ENCODE measurements at regions not wholly inside any gene's neighbourhood (a gene's known extent, or its start where the extent isn't known, plus 50 kb on each side); places are given as distances from the start of the nearest gene placed in this dataset.
"Not testable (repeated sequence)": the region's sequence is repeated elsewhere in the genome, so short reads cannot be mapped to it uniquely, and the experiment has no call there.

DNA sequence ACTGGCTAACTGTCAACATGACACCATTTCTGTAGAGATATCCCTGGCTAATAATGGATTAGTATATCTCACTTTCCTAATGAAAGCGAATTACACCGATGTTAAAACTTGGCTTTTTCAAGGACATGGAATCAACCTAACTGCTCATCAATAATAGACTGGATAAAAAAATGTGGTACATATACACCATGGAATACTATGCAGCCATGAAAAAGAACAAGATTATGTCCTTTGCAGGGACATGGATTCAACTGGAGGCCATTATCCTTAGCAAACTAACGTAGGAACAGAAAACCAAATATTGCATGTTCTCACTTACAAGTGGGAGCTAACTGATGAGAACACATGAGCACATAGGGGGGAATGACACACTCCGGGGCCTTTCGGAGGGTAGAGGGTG, 62.6 kb downstream of the ZIC1 start:
- DNase-seq (no peak), ATAC-seq (ENCODE audit: poor library complexity) (no peak)
- intact Hi-C loops (cut with DNase I) = no loop called here

DNA sequence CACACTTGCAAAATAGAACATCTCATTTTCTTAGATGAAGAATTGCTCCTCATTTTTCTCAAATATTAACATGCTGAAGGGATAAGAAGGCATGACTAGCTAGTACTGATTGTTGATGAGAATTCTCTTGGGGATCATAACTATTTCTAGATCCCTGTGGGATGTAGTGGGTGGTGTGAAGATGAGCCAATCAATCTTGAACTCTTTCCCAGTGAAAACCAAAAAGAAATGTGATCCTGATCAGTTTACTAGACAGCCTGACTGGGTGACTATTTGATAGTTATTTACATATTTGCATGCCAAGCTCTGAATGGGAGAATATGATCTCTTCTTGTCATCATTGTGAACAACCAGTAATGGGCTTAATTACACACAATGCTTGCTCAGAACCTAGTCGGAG, 63.7 kb downstream of the ZIC1 start:
- no peak for ATAC-seq (ENCODE audit: poor library complexity)
- no peak for DNase-seq
- intact Hi-C loops (cut with DNase I) = no loop called here

DNA sequence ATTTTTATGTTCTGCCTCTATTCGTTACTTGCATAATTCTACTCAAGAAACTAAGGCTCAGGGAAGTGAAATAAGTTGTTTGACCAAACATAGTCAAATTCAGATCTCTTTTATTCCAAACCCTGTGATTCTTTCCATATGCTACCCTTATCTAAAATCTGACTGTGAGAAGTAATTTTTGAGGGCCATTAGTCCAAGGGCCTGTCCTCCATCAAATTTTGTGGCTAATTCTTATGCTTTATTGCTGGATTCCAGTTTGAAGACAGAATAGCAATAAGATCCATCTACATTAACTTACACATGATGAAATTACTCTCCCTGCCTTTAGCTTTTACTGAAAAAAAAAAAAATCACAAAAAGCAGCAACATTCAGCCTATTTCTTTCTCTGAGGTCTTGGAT, 74.0 kb downstream of the ZIC1 start:
- ATAC-seq (ENCODE audit: poor library complexity) (no peak), DNase-seq (no peak)
- intact Hi-C loops (cut with DNase I) = no loop called here

DNA sequence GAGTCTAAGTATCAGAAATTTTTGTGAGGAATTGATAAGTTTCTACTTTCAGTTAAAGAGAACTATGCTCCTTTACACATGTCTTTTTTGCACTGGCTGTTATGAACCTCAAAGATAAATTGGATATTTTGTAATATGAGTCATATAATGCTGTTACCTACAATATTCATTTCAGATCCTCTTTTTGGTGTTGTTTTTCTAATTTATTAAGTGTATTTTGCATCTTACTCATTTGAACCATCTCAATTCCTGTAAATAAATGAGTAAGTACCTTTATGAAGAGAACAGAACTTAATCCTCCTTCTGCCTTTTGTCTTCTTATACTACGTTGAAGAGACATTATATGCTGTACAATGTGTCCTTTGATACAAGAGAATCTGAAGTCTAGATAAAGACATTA, 74.4 kb downstream of the ZIC1 start:
- no peak for ATAC-seq (ENCODE audit: poor library complexity)
- DNase-seq = no peak
- intact Hi-C loops (cut with DNase I) = no loop called here

DNA sequence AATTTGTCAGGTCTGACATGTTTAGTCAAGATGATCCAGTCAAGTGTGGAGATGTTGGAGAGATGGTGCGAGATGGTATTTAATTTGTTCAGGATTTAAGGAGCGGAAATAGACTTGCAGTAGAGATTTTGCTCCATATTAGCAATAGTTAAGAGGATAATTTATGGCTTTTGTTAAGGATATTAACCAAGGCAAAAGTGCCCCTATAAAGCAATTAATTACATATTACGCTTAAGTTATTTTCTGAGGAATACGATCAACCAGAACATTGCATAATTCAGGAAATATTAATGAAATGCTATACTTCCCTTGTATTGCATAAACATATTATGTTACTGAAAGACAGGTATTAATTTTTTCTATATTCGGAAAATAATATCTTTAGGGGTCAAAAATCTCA, 83.9 kb downstream of the ZIC1 start:
- intact Hi-C loops (cut with DNase I) = no loop called here
- ATAC-seq (ENCODE audit: poor library complexity) (no peak), DNase-seq (no peak)

DNA sequence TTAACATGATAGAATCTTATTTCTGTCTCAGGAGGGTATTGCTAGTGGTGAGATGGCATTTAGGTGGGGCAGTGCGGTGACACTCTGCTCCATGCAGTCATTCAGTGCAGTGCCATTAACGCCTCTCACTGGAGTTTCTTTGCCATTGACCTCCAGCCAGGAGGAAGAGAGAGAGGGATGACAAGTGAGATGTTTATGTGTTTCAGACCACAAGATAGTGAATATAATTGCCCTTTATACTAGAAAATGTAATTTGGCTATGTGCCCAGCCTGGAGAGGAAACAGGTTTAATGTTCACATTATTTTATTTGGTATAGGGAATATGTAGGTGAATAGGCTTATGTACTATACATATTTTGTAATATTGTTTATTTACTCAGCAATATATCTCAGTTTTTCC, 84.5 kb downstream of the ZIC1 start:
- intact Hi-C loops (cut with DNase I) = no loop called here

DNA sequence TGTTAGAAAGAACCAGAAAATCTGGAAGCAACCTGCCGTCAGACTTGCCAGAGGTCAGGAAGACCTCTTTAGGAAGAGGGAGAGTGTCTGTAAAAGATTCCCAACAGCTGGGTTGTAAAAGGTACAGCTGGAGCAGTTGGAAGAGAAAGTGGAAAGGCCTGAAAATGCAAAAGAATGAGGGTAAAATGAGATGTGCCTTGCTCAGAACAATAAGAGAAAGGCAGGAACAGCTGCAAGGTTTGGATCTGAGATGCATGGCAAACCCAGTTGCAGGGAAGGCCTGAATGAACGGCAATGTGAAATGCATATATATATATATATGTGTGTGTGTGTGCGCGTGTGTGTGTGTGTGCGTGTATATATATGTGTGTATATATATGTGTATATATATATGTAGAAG, 88.1 kb downstream of the ZIC1 start:
- ATAC-seq (ENCODE audit: poor library complexity) (no peak), DNase-seq (no peak)
- intact Hi-C loops (cut with DNase I) = no loop called here

More for the DNA sequence above, 84.5 kb downstream of the ZIC1 start:
- ATAC-seq (ENCODE audit: poor library complexity) (no peak), DNase-seq (no peak)

DNA sequence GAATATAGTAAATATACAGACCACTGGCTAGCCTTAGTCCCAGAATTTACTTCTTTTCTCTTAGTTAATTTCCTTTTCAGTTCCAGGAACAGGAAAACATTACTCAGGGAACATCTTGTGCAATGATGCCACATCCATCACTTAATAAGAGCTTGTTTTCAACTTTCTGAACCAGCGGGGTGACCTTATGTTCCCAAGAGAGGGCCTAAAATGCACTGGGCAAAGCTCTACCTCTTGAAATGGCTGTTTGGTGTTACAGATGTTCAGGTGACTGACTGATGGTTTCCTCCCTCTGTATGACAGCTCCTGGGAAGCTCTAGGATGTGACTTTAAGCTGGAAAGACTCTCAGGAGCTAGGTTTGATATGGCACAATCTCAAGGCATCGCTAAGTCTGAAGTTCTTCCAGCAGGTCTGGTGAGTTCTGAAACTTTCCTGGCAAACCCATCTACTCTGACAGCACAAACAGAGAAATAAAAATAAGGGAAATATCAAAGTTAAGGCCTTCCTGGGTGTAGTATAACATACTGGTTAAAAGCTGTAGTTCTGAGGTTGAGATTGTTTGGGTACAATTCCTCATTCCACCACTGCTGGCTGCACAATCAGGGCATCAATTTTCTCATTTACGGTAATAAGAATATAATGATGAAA, 98.6 kb downstream of the ZIC1 start:
- peak; percentile 86 for ATAC-seq (ENCODE audit: poor library complexity)

DNA sequence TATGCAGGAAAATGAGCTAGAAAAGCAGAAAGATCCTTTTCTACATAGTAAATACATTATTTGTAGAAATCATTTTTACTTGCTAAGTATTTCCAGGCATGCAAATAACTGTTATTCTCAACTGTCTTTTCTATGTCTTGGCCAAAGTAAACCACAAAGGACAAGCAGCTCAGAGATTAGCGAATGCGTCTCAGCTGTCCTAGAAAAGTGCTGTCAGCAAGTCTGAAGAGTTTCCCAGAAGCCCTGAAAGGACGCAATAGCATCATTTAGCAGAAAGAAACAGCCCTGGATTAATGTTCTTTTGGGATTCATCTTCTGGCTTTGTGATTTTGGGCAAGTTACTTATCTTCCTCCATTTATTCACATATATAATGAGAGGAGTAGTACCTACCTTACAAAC, 100.3 kb downstream of the ZIC1 start:
- DNase-seq = no peak
- intact Hi-C loops (cut with DNase I) = no loop called here
- peak; percentile 78 for ATAC-seq (ENCODE audit: poor library complexity)

More for the DNA sequence above, 98.6 kb downstream of the ZIC1 start:
- no peak for DNase-seq
- intact Hi-C loops (cut with DNase I) = no loop called here

DNA sequence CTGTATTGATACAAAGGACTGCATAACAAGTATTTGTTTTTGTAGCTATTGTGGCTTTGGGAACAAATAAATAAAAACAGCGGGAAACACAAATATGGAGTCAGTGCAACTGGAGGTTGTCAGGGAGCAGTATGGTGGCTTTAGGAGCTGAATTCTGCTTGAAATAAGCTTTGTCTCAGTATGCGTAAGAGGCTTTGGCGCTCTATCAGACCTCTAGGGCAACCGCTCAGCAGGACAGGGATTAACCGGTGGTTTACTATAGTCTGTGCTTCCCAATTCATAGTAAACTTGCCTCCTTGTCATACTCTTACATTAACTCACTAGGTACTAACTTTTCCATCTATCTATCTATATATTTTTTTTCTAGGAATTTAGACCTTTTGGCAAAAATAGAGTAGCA, 104.6 kb downstream of the ZIC1 start:
- no peak for DNase-seq
- ATAC-seq (ENCODE audit: poor library complexity) = no peak
- intact Hi-C loops (cut with DNase I) = no loop called here

DNA sequence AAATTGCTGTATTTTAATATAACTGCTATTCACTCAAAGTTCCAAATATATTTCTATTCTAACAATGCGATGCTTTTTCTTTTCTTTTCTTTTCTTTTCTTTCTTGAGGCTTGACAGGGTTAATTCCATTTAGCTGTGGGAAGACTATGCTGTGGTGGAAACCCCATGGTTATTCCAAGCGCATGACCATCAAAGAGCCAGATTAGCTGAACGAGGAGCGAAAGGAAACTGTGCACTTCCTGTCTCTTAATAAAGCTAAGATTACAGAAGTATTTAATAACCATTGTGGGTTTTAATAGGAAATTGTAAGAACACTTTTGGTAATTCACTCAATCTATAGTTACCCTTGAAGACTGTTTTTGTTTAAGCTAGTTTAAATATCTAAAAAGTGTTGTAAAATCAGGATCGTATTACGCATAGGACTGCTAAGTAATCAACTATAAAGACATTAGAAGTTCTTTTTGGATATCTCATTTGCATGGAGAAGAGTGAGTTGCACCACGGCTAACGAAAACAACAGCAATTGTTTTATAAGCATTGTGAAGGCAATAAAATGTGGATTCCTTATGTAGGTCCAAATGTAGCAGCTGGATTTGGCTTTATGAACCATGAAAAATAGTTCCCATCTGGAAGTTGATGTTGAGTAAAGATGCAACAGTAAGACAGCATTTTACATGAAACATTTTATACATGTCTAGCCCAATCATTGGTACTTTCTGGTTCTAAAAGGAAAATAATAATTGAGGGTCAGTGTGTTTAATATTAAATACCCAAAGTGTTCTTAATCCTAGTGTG, 105.4 kb downstream of the ZIC1 start:
- ATAC-seq (ENCODE audit: poor library complexity) = no peak
- DNase-seq = no peak
- intact Hi-C loops (cut with DNase I) = no loop called here

DNA sequence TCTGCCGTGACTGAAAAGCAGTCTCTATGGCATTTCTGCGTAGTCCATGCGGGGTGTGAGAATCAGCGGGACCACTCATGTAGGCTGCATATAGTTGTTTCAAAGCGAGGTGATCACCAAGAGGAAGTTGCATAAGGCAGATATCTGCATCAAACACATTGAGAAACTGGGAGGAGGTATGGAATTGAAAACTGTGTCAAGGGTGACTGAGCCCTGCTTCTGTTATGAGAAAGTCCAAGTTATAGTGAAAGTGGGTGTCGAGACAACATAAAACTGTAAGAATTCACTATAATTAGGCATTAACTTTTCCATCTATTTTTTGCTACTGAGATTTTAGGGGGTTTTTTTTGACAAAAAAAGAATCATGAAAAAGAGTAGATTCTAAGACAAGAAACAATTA, 109.3 kb downstream of the ZIC1 start:
- DNase-seq (no peak), ATAC-seq (ENCODE audit: poor library complexity) (no peak)
- intact Hi-C loops (cut with DNase I) = no loop called here

DNA sequence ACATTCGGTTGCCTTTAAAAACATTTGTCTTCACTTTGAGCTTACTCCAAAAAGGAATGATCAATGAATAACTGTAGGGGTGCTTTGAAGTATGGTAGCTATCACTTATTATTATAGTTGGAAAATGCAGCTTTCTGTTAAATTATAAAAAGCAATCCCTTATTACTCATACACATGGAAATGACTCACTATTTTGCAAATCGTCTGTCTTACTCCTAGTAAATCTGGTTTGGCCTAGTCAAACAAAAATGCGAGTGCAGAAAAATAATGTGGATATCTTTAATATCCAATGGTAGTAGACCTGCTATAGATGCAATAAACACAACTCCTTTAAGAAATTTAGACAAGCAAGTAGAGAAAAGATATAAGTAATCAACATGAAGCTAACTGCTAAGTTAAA, 112.5 kb downstream of the ZIC1 start:
- intact Hi-C loops (cut with DNase I) = no loop called here
- no peak for DNase-seq

DNA sequence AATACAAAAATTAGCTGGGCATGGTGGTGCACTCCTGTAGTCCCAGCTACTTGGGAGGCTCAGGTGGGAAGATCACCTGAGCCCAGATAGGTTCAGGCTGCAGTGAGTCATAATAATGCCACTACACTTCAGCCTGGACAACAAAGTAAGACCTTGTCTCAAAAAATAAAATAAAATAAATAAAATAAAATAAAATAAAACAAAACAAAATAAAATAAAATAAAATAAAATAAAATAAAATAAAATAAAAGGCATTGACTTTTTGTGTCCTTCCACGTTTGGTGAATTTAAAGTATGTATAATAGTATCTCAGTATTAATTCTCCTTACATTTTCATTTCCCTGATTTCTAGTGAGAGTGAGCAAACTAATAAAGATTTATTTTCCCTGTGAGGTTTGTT, 113.6 kb downstream of the ZIC1 start:
- intact Hi-C loops (cut with DNase I); ATAC-seq (ENCODE audit: poor library complexity); DNase-seq: not testable (repeated sequence)

More for the DNA sequence above, 112.5 kb downstream of the ZIC1 start:
- no peak for ATAC-seq (ENCODE audit: poor library complexity)

DNA sequence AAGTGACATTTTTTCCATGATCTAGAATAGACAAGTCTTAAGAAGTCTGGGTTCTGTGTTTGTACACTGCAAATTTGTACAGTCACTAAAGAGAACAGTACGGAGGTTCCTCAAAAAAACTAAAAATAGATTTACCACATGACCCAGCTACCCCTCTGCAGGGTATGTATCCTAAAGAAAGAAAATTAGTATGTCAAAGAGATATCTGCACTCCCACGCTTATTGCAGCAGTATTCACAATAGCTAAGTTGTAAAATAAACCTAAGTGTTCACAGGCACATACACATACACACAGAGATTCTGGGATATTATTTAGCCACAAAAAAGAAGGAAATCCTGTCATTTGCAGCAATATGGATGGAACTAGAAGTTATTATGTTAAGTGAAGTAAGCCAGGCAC, 120.4 kb downstream of the ZIC1 start:
- DNase-seq = no peak
- intact Hi-C loops (cut with DNase I) = no loop called here
- no peak for ATAC-seq (ENCODE audit: poor library complexity)

DNA sequence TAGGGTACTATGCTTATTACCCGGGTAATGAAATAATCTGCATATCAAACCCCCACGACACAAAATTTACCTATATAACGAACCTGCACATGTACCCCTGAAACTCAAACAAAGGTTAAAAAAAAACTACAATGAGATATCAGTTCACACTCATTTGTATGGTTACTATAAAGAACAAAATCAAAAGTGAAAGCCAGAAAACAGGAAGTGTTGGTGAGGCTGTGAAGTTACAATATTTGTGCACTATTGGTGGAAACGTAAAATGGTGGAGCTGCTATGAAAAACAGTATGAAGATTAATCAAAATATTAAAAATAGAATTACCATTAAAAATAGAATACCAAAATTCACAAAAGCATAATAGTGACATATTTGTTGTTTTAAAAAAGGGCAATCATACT, 128.9 kb downstream of the ZIC1 start:
- intact Hi-C loops (cut with DNase I) = no loop called here
- ATAC-seq (ENCODE audit: poor library complexity) (no peak), DNase-seq (no peak)

DNA sequence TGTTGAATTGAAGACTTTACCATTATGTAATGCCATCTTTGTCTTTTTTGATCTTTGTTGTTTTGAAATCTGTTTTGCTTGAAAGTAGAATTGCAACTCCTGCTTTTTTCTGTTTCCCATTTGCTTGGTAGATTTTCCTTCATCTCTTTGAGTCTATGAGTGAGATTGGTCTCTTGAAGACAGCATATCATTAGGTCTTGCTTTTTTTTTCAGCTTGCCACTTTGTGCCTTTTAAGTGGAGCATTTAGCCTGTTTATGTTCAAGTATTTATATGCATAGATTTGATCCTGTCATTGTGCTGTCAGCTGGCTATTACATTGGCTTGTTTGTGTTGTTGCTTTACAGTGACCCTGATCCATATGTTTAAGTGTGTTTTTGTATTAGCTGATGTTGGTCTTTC, 131.8 kb downstream of the ZIC1 start:
- DNase-seq (no peak), ATAC-seq (ENCODE audit: poor library complexity) (no peak)
- intact Hi-C loops (cut with DNase I) = no loop called here

DNA sequence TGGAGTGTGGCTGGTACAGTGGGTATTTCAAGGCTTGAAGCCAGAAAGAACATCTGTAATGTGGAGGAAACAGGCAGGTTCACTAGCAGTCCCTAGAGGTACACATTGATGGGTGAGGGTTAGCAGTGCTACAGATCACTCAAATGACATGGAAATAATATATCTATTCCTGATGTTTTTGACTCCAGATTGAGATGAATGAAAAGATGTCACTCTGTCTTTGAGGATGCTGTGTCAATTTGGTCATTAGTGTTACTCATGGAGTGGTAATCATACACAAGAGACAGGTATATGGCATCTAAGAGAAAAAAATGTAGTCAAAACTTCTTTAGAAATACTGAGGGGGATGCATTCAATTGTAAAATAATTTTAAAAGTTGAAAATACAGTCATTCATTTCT, 135.1 kb downstream of the ZIC1 start:
- DNase-seq (no peak), ATAC-seq (ENCODE audit: poor library complexity) (no peak)
- intact Hi-C loops (cut with DNase I) = no loop called here

DNA sequence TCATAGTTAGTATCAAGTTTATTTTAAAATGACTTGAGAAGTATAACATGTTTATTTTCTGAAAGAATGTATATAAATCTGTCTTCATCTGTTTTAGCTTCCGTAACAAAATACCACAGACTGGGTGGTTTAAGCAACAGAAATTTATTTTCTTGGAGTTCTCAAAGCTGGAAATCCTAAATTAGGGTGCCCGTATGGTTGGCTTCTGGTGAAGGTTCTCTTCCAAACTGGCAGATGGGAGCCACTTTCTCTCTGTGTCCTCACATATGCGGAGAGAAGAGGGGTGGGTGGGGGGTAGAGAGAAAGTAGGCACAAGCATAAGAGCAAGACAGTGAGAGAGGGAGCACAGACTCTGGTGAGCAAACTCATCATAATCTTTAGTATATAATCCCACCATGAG, 142.3 kb downstream of the ZIC1 start:
- no peak for ATAC-seq (ENCODE audit: poor library complexity)
- no peak for DNase-seq
- intact Hi-C loops (cut with DNase I) = no loop called here

DNA sequence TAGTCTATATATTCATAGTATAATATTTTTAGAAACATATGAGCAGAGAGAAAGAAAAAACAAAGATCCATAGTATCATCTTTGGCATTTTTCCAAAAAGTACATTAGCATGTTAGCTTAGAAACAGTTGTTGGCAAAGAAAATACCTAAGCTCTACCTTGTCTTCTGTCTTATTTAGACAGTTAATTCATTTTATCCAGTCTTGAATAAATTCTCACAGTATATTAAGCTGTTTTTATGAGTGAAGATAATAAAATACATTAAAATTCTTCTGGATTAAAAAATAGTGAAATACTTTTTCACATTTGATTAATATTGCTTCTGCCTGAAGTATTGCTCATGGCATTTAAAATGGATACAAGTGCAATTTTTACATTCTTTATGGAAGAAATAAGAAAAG, 145.2 kb downstream of the ZIC1 start:
- DNase-seq = no peak
- ATAC-seq (ENCODE audit: poor library complexity) = no peak
- intact Hi-C loops (cut with DNase I) = no loop called here

DNA sequence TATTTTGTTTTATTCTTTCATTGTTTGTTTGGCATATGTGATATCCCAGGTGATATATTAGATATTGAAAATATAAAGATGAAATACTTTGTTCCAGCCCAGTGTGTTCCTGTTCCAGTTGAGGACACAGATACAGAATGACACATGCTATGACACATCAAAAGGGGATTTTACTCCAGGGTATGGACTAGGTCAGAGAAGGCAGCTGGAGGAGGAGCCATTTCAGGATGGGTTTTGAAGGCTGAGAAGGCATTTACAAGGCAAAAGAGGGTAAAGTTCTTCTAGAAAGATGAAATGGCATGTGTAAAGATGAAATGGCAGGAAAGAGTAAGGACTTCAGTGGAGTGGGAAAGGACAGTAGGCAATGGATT, 163.8 kb downstream of the ZIC1 start:
- no peak for ATAC-seq (ENCODE audit: poor library complexity)
- DNase-seq = no peak
- intact Hi-C loops (cut with DNase I) = no loop called here
